Naive thymus-derived CD8-positive, alpha-beta T cell (primary cell): ENCODE measurements at regions not wholly inside any gene's neighbourhood (a gene's known extent, or its start where the extent isn't known, plus 50 kb on each side); places are given as distances from the start of the nearest gene placed in this dataset.
"Not testable (repeated sequence)": the region's sequence is repeated elsewhere in the genome, so short reads cannot be mapped to it uniquely, and the experiment has no call there.

Experiments
- ATAC-seq, 2 donors: fragments of 150-1000 bp; cut with Tn5 transposase in 1 of 2; sonication (Bioruptor Pico), chemical (Tn5 transposase) in 1 of 2; 1 replicate in 1 of 2; 2 replicates in 1 of 2; pipeline ENCODE4 v1.10.0; 2021; ENCODE audit warnings: mild to moderate bottlenecking in 2 of 2, moderate library complexity in 2 of 2
- POLR2A ChIA-PET: fragments of 350-600 bp; sonication (Branson Sonifier 250); formaldehyde crosslinking; loops from one replicate; lab custom pipeline; 2021; ENCODE audit warnings: antibody characterized with exemption; lab: Charles Lee
- DNase-seq, 10 donors: peaks; one replicate each; pipeline versions ENCODE4 v3.0.0 to v3.0.0-alpha.2; 2020 to 2022
- H3K27ac Mint-ChIP-seq, 10 donors: one replicate each; pipeline ENCODE4 v1.8.0; 2020 to 2022; ENCODE audit warnings: mild to moderate bottlenecking in 10 of 10, mixed read lengths in 10 of 10, moderate library complexity in 4 of 10, inconsistent platforms in 1 of 10
- H3K27me3 Mint-ChIP-seq, 5 donors: one replicate each; pipeline ENCODE4 v1.8.0; 2021 to 2022; ENCODE audit warnings: mixed read lengths in 5 of 5
- H3K36me3 Mint-ChIP-seq, 3 donors: one replicate each; pipeline ENCODE4 v1.8.0; 2020 to 2022; ENCODE audit warnings: mixed read lengths in 3 of 3, mild to moderate bottlenecking in 2 of 3, inconsistent platforms in 1 of 3
- H3K4me1 Mint-ChIP-seq, 4 donors: one replicate each; pipeline ENCODE4 v1.8.0; 2021 to 2022; ENCODE audit warnings: mixed read lengths in 4 of 4
- H3K4me3 Mint-ChIP-seq, 10 donors: one replicate each; pipeline ENCODE4 v1.8.0; 2020 to 2022; ENCODE audit warnings: mild to moderate bottlenecking in 10 of 10, mixed read lengths in 10 of 10, moderate library complexity in 6 of 10, inconsistent platforms in 1 of 10
- H3K9me3 Mint-ChIP-seq, 9 donors: one replicate each; pipeline ENCODE4 v1.8.0; 2020 to 2022; ENCODE audit warnings: mixed read lengths in 9 of 9, mild to moderate bottlenecking in 3 of 9, inconsistent platforms in 1 of 9, moderate library complexity in 1 of 9

DNA sequence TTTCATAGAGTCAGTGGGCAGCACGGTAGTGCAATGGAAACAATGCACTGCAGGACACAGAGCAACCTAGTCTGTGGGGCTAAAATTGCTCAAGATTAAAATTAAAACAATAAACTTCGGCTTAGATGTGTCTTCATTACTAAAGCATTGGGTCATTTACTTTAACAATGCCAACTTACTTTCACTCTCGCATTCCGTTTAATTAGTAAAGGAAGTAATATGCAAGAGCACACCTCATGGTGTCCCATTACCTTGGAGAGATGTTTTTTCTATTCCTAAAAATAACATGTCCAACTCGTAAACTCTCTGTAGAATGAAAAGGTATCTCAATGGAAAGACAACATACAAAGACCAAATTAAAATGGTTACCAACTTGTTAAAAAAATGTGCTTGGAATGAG is 738.4 kb downstream of the PCDH17 start:
- POLR2A ChIA-PET = no interaction called here
- H3K4me1 Mint-ChIP-seq = no peaks in the 10 kb centered on the region
- H3K27me3 Mint-ChIP-seq = no peaks in the 10 kb centered on the region
- H3K36me3 Mint-ChIP-seq = peaks cover 0 to 4% (median 0%) of the 10 kb centered on the region in 3 donors
- DNase-seq (no peak), ATAC-seq (no peak)
- H3K27ac Mint-ChIP-seq = no peak overlapping the region
- peaks cover 3 to 29% (median 12%) of the 10 kb centered on the region in 9 donors for H3K9me3 Mint-ChIP-seq
- no peak overlapping the region for H3K4me3 Mint-ChIP-seq

DNA sequence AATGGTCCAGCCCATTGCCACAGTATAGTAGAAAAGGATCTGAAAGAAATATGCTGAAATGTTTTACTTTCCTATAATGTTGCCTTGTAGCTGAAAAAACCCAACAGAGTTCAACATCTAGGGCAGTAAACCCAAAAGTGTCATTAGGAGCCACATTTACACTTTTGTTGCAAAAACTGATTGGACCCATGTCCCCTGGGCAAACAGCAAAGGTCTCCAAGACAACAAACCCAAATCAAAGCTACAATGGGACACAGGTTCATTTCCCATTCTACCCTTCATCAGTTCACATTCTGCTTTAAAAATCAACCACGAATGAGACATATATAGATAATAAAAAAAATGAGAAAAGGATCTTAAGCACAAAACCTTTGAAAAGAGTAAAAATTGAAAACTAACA is 744.8 kb downstream of the PCDH17 start:
- peaks cover 0 to 22% (median 11%) of the 10 kb centered on the region in 9 donors for H3K9me3 Mint-ChIP-seq
- no peak for ATAC-seq
- H3K27me3 Mint-ChIP-seq = no peaks in the 10 kb centered on the region
- H3K4me1 Mint-ChIP-seq = no peaks in the 10 kb centered on the region
- POLR2A ChIA-PET = no interaction called here
- H3K4me3 Mint-ChIP-seq = no peak overlapping the region
- DNase-seq = no peak
- H3K27ac Mint-ChIP-seq = no peak overlapping the region
- peaks cover 0 to 4% (median 0%) of the 10 kb centered on the region in 3 donors for H3K36me3 Mint-ChIP-seq

DNA sequence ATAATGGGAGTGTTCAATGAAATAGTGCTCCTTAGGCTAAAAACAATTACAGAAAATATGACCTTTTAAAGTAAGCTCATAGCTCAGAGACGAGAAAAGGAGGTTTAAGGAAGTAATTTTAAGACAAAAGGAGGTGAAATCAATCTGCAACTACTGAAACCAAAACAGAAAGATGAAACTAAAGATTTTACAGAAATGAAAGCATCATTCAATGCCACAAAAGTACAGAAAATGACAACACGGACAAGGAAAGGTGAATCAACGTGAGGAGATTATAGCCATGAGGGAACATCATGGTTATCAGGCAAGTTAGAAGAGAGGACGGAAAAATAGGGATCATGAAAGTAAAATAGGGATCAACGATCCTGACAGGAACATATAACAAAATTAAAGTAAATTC is 745.2 kb downstream of the PCDH17 start:
- Mint-ChIP-seq H3K4me1 (no peaks in the 10 kb centered on the region), H3K4me3 (no peak overlapping the region), H3K36me3 (peaks cover 0 to 4% (median 0%) of the 10 kb centered on the region in 3 donors), H3K9me3 (peaks cover 0 to 21% (median 8%) of the 10 kb centered on the region in 9 donors), H3K27me3 (no peaks in the 10 kb centered on the region), H3K27ac (no peak overlapping the region)
- DNase-seq (no peak), ATAC-seq (no peak)
- POLR2A ChIA-PET = no interaction called here

DNA sequence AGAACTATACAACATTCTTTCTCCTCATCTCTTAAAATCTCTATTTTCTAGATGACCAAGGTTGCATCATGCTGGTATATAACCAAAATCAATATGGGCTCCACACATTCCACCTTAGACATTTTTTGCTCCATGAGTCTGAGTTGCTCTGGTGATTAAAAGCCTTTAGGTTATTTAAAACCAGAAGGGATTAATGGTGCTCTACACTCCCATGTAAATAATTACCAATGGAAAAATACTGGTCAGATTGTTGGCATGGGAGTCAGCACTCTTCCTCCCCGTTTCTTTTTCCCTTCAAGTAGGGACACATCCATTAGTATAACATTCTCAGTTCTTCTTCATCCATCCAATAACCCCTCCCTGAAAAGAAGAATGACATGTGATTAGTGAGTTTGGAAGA is 747.7 kb downstream of the PCDH17 start:
- H3K36me3 Mint-ChIP-seq = no peaks in the 10 kb centered on the region
- peaks cover 0 to 11% (median 3%) of the 10 kb centered on the region in 9 donors for H3K9me3 Mint-ChIP-seq
- DNase-seq = no peak
- no peaks in the 10 kb centered on the region for H3K4me1 Mint-ChIP-seq
- no peak overlapping the region for H3K4me3 Mint-ChIP-seq
- no peak for ATAC-seq
- no peaks in the 10 kb centered on the region for H3K27me3 Mint-ChIP-seq
- POLR2A ChIA-PET = no interaction called here
- H3K27ac Mint-ChIP-seq = no peak overlapping the region

DNA sequence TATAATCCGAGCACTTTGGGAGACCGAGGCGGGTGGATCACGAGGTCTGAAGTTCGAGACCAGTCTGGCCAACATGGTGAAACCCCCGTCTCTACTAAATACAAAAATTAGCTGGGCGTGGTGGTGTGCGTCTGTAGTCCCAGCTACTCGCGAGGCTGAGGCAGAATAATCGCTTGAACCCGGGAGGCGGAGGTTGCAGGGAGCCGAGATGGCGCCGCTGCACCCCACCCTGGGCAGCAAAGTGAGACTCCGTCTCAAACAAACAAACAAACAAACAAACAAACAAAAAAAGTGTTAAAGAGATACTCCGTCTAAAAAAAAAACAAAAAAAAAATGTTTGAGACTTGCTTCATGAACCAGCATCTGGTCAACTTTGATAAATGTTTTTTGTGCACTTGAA is 753.8 kb downstream of the PCDH17 start:
- H3K27me3 Mint-ChIP-seq, H3K4me1 Mint-ChIP-seq, POLR2A ChIA-PET, DNase-seq, H3K36me3 Mint-ChIP-seq, H3K9me3 Mint-ChIP-seq, ATAC-seq, H3K27ac Mint-ChIP-seq, H3K4me3 Mint-ChIP-seq: not testable (repeated sequence)

DNA sequence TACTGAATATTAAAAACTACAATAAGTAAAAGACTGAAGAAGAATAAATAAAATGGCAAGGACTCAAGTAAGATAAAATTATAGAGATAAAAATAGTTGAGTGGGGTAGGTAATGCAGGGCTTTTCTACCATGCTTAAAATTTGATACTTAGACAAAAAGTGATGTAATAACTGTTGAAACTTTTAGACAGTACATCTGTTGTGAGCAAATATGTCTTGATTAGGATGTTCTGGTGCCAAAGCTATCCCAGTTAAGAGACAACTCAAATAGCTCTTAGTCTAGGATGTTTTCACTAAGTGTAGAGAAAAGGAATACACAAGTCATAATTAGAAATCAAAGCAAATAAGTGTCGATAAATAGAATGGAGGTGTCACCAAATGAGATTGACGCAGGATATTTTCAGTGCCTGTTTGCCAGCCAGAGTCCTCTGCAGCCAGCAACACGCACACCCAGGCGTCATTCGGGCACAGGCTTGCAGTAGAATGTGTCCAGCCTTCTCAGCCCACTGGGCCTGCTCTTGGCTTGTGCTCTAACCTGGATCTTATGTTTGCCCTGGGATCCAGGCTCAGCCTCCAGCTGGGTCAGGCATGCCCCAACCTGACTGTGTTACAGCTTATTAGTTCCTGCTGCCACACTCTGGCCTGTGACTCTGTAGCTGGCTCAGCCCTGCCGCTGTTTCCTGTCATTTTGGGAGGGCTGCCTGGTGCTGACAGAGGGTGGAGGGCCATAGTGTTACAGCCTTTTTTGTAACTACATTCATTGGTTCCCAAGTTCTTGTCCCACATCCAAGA is 766.2 kb downstream of the PCDH17 start:
- Mint-ChIP-seq H3K27me3 (no peaks in the 10 kb centered on the region), H3K4me1 (no peaks in the 10 kb centered on the region), H3K9me3 (peaks cover 4 to 42% (median 15%) of the 10 kb centered on the region in 9 donors), H3K4me3 (no peak overlapping the region), H3K27ac (no peak overlapping the region), H3K36me3 (no peaks in the 10 kb centered on the region)
- DNase-seq (no peak), ATAC-seq (no peak)
- POLR2A ChIA-PET = no interaction called here

DNA sequence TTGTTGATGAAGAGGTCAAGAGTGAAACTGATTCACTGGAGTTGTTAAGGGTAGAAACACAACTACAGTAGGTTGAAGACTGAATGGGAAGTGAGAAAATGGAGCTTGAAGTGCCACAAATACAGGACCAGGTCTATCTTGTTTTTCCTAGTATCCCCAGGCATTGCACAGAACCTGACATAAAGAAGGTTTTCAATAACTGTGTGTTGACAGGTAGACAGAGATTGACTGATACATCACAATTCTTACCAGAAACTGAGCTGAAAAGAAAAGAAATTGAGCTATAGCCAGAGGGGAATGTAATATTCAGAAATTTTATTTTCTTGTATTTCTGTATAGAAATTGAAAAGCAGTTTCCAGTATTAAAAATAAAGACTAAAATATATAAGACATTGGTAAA is 767.7 kb downstream of the PCDH17 start:
- Mint-ChIP-seq H3K4me3 (no peak overlapping the region), H3K27me3 (no peaks in the 10 kb centered on the region), H3K4me1 (no peaks in the 10 kb centered on the region), H3K27ac (no peak overlapping the region), H3K36me3 (no peaks in the 10 kb centered on the region), H3K9me3 (peaks cover 4 to 42% (median 14%) of the 10 kb centered on the region in 9 donors)
- no peak for DNase-seq
- ATAC-seq = no peak
- POLR2A ChIA-PET = no interaction called here

DNA sequence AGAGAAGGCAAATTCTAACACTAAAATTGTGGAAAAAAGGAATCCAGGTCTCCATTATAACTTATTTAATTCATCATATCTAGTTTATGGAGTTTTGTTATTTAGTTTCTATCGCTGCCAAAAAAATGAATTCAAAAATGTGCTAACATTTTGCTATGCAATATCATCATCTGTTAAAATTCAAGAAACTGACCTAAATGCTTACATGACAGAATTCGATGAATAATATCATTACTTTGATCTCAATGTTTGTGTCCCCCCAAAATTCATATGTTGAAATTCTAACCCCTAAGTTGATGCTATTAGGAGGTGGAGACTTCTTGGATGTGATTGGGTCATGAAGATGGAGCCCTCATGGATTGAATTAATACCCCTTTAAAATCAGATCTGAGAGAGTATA is 775.0 kb downstream of the PCDH17 start:
- H3K9me3 Mint-ChIP-seq = peaks cover 2 to 25% (median 7%) of the 10 kb centered on the region in 9 donors
- POLR2A ChIA-PET = no interaction called here
- no peaks in the 10 kb centered on the region for H3K36me3 Mint-ChIP-seq
- H3K27ac Mint-ChIP-seq = no peak overlapping the region
- no peaks in the 10 kb centered on the region for H3K4me1 Mint-ChIP-seq
- H3K4me3 Mint-ChIP-seq = no peak overlapping the region
- no peak for DNase-seq
- no peak for ATAC-seq
- H3K27me3 Mint-ChIP-seq = no peaks in the 10 kb centered on the region

DNA sequence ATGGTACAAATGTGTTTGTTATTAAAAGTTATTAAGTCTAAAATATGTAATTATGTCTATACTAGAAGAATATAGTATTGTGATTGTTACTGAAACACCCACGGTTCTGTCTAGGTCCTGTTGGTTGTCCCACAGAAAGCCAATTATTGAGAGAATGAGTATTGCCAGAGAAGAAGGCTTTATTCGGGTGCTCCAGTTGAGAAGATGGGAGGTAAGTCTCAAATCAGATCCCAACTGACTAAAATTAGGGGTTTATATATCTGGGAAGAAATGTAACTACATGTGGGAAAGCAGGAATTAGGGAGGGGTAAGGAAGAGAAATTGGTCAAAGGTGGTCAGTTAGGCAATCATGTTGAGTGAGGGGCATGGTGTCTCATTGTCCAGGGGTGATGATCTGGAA is 798.4 kb downstream of the PCDH17 start:
- no peaks in the 10 kb centered on the region for H3K27me3 Mint-ChIP-seq
- no peaks in the 10 kb centered on the region for H3K4me1 Mint-ChIP-seq
- POLR2A ChIA-PET = no interaction called here
- no peak overlapping the region for H3K27ac Mint-ChIP-seq
- no peak overlapping the region for H3K4me3 Mint-ChIP-seq
- no peak for ATAC-seq
- H3K36me3 Mint-ChIP-seq = peaks cover 0 to 3% (median 0%) of the 10 kb centered on the region in 3 donors
- H3K9me3 Mint-ChIP-seq = peaks cover 5 to 37% (median 19%) of the 10 kb centered on the region in 9 donors
- no peak for DNase-seq

DNA sequence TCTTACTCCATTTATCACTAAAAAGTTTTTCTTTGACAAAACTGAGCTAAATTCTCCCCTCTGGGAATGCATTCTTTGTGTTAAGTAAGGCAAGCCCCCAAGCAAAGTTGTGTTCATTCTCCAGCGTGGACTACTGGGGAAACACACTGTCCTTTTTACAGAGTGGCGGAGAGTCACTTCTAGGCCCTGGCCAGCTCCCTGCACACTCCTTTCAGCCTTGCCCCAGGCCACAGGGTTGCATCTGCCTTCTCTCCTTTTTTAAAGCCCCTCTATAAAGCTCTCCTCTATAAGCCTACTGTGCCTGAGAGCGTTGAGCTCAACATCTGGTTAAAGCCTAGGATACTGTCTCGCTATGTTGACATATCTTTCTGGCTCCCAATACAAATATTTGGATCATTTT is 803.4 kb downstream of the PCDH17 start:
- Mint-ChIP-seq H3K27me3 (no peaks in the 10 kb centered on the region), H3K9me3 (peaks cover 2 to 18% (median 7%) of the 10 kb centered on the region in 9 donors), H3K4me3 (no peak overlapping the region), H3K27ac (no peak overlapping the region), H3K4me1 (no peaks in the 10 kb centered on the region), H3K36me3 (no peaks in the 10 kb centered on the region)
- POLR2A ChIA-PET = no interaction called here
- ATAC-seq (no peak), DNase-seq (no peak)

DNA sequence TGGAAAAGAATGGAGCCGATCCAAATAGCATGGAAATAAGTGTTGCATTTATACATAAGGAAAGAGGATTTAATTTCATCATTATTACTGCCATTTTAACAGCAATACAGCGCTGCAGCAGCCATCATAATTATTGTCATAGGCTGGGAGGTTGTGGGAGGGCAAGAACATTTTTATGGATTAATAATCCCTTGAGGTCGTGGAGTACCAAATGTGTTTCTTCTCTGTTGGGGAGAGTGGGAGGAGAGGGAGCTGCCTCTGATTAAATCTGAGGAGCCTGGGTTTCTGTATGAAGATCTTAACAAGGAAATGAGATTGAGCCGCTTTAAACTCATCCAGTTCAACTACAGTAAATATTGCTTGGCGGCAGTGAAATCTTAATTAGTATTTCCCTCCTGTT is 805.9 kb downstream of the PCDH17 start:
- no peaks in the 10 kb centered on the region for H3K27me3 Mint-ChIP-seq
- no peak overlapping the region for H3K27ac Mint-ChIP-seq
- no peaks in the 10 kb centered on the region for H3K4me1 Mint-ChIP-seq
- no peak overlapping the region for H3K4me3 Mint-ChIP-seq
- no peaks in the 10 kb centered on the region for H3K36me3 Mint-ChIP-seq
- POLR2A ChIA-PET = no interaction called here
- ATAC-seq (no peak), DNase-seq (no peak)
- H3K9me3 Mint-ChIP-seq = peaks cover 0 to 16% (median 3%) of the 10 kb centered on the region in 9 donors

DNA sequence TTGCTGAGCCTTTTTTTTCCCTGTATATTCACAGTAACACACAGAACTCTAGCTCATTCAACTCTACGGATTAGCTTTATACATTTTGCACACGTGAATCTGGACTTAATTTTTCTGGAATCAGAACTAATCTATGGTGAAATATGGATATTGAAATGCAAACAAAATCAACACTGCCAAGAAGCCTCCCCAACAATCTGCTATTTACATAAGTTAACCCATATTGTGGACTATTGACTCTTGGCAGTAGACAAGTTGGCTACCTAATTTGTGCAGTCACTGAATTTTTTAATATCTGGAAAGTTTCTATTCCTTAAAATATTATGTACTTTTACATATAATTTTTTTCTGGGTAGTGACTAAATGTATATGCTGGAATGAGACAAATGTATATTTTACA is 815.4 kb downstream of the PCDH17 start:
- DNase-seq (no peak), ATAC-seq (no peak)
- POLR2A ChIA-PET = no interaction called here
- no peak overlapping the region for H3K27ac Mint-ChIP-seq
- peaks cover 0 to 9% (median 0%) of the 10 kb centered on the region in 9 donors for H3K9me3 Mint-ChIP-seq
- no peaks in the 10 kb centered on the region for H3K27me3 Mint-ChIP-seq
- no peaks in the 10 kb centered on the region for H3K36me3 Mint-ChIP-seq
- no peak overlapping the region for H3K4me3 Mint-ChIP-seq
- no peaks in the 10 kb centered on the region for H3K4me1 Mint-ChIP-seq

DNA sequence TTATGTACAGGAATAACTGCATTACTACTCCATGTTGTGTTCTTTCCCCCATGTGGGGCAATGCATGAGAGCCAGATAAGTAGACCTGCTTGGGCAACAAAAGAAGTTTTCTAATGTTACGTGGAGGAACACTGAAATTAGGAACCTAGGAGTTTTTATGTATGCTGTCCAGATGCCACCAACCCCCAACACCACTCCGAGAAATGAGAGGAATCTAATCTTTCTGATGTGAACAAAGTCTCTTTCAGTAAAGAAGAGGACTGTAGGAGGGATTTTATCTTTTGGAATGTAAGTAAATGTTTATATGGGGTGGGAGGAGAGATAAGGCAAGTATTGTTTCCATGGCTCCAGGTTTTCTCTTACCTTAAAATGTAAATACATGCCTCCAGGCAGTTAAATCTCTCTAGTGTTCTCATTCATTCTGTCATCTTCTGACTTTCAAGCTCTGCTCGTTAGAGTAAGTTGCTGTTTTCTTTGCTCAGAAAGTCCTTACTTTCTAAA is 820.6 kb downstream of the PCDH17 start:
- Mint-ChIP-seq H3K36me3 (peaks cover 0 to 6% (median 0%) of the 10 kb centered on the region in 3 donors), H3K4me1 (no peaks in the 10 kb centered on the region), H3K9me3 (peaks cover 5 to 32% (median 11%) of the 10 kb centered on the region in 9 donors), H3K27ac (no peak overlapping the region), H3K4me3 (no peak overlapping the region), H3K27me3 (no peaks in the 10 kb centered on the region)
- POLR2A ChIA-PET = no interaction called here
- ATAC-seq = no peak
- DNase-seq = no peak

DNA sequence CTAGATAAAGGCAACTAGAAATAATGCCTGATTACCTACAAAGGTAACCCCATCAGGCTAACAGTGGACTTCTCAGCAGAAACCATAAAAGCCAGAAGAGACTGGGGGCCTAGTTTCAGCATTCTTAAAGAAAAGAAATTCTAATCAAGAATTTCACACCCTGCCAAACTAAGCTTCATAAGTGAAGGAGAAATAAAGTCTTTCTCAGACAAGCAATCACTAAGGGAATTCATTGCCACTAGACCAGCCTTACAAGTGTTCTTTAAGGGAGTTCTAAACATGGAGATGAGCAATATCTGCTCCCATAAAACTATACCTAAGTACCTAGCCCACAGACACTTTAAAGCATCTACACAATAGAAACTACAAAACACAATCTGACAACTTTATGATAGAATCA is 823.5 kb downstream of the PCDH17 start:
- Mint-ChIP-seq H3K27ac (no peak overlapping the region), H3K4me3 (no peak overlapping the region), H3K4me1 (no peaks in the 10 kb centered on the region), H3K36me3 (peaks cover 0 to 6% (median 0%) of the 10 kb centered on the region in 3 donors), H3K9me3 (peaks cover 5 to 35% (median 15%) of the 10 kb centered on the region in 9 donors), H3K27me3 (no peaks in the 10 kb centered on the region)
- POLR2A ChIA-PET = no interaction called here
- no peak for ATAC-seq
- DNase-seq = no peak
